ENCODE measurements at regions not wholly inside any gene's neighbourhood (a gene's known extent, or its start where the extent isn't known, plus 50 kb on each side); places are given as distances from the start of the nearest gene placed in this dataset.

- no peak for DNase-seq
Measured at GRCh38 chr21:19704832-19705231, 1293.4 kb upstream of the NCAM2 start.

GRCh38 chr21:19712441-19712840, 1285.8 kb upstream of the NCAM2 start:
- DNase-seq, result no peak

DNA sequence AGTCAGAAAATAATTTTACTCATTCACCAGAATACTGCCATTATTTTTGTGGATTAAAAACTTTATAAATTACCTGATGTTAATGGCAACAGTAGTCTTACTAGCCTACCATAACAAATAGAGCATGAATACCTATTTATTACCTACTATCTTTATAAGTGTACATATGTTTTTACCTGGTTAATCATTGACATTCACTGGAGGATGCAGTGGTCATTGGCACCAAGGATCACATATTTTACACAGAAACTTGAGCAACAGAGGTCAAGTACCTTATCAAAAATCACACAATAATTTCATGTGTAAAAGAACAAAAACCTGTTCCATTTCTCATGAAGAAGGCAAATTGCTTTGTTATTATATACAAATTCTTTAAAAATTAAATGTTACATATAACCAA, 1284.9 kb upstream of the NCAM2 start:
- no peak for DNase-seq

DNA sequence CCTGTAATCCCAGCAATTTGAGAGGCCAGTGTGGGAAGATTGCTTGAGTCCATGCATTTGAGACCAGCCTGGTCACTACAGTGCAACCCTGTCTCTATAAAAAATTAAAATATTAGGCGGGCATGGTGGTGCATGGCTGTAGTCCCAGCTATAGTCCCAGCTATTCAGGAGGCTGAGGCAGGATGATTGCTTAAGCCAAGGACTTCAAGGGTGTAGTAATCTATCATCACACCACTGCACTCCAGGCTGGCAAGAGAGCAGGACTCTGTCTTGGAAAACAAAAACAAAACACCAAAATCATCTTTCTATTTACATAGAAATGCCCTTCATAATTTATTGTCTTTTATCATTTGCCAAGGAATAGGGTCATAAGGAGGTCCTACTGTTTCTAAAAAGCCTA, 1274.1 kb upstream of the NCAM2 start:
- no peak for DNase-seq

GRCh38 chr21:19731251-19731650, 1267.0 kb upstream of the NCAM2 start:
- DNase-seq, result no peak

DNA sequence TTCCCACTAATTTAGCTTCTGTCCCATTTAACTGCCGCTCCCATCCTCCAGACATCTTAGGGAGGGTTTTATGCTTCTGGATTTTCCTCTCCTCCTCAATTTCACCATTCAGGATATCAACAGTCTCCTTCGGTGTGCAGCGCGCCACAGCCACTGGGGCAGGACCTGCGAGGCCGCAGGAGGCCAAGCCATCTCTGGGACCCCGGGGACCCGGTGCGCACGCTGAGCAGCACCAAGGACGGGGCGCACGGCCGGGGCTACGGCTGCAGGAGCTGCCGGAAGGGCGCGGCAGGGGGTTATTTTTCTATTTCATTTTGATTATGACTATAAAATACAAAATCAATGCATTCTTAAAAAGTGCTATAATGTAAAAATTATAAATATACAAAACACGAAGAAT, 1238.4 kb upstream of the NCAM2 start:
- DNase-seq, result no peak

GRCh38 chr21:19767546-19767945, 1230.7 kb upstream of the NCAM2 start:
- DNase-seq, result no peak

DNA sequence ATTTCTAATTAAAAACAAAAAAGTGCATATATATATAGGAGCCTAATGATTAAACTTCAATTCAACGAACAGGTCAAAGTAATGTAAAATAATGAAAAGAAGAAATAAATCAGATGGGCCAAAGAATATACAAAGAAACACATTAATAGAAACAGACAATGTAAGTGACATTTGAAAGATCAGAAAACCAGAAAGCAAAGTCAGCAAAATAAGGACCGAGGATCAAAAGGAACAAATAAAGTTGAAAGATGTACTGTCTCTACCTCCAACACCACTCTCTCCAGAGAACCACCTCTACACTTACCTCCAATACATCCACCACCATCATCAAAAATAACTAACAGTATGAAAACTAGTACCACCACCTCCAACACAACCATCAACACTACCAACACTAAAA, 1226.3 kb upstream of the NCAM2 start:
- no peak for DNase-seq

DNA sequence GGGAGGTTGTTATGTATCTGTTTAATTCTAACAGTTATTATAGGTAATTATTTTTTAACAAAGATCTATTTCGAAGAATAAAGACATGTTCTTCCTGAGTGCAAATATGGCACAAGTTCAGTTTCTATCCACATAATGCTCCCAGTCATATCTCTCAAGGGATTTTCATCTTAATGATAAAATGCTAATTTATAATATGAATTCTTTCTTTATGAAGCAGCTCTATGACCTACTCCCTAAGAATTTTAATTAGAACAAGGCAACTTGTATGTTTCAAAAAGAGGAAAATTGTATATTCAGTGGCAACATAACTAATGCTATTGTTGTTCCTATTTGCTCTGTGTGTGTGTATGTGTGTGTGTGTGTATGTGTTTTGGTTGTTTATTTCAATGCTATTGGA, 1222.1 kb upstream of the NCAM2 start:
- no peak for DNase-seq

- no peak for DNase-seq
Measured at GRCh38 chr21:19781881-19782652, 1216.1 kb upstream of the NCAM2 start.

DNA sequence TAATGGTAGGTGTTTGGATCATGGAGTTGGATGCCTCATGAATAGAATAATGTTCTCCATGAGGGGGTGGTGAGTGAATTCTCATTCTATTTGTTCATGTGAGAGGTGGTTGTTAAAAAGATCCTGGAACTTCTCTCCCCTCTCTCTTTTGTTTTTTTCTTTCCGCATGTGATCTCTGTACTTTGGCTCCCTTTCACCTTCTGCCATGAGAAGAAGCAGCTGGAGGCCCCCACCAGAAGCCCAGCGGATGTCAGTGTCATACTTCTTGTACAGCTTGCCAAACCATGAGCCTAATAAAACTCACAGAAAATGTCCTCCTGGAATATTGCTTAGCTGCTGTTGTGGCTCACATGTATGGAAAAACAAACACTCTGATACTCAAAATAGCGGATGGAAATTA, 1212.3 kb upstream of the NCAM2 start:
- DNase-seq, result no peak

DNA sequence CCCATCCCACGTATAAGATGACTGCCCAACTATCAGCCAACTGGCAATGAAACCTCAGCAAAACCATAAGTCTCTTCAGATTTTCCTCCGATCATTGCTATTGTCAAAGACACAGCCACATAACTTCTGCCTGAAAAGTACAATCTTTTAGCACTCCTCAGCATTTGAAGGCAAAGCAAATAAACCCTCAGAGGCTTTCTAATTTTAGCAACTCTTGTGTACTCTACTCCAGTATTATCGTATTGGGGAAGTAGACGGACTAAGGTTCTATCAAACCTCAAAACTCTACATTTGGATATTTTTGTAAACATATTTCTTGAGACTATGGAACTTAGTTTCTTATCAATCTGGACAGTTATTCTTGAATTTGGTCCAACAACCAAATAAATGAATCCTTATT, 1206.2 kb upstream of the NCAM2 start:
- no peak for DNase-seq

DNA sequence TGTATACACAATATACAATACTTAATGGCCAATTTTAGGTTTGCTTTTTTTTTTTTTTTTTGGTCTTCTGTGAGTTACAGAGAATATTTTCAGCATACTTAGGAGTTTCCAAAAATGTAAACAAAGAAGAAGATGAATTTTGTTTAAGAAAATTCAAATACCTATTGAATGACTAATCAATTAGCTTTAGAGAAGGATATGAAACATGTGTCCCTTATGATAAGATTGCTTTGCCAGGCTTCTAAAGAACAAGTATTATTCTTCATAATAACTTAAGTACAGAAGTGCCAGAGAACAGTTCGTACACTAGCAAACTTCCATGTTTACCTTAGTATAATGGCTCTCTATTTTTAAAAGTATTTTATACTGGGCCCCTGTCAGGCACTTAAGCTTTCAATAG, 1191.0 kb upstream of the NCAM2 start:
- DNase-seq, result no peak

- no peak for DNase-seq
Measured at GRCh38 chr21:19810779-19811178, 1187.4 kb upstream of the NCAM2 start.

DNA sequence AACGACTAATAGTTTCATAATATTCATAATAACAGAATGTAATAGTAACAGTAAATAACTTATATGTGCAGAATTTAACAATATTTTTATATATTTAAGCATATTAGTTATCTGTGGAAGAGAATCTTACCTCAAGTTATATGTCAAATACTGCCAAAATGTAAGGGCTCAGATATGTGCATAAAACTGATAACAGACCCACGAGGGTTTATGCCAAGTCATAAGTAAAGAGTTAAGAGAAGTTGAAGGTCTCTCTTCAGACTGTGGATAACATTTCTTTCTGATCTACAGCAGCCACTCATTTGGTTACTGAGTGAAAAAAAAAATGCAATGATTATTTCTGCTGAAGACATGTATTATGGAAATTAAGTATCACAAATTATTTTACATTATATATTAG, 1167.8 kb upstream of the NCAM2 start:
- no peak for DNase-seq

DNA sequence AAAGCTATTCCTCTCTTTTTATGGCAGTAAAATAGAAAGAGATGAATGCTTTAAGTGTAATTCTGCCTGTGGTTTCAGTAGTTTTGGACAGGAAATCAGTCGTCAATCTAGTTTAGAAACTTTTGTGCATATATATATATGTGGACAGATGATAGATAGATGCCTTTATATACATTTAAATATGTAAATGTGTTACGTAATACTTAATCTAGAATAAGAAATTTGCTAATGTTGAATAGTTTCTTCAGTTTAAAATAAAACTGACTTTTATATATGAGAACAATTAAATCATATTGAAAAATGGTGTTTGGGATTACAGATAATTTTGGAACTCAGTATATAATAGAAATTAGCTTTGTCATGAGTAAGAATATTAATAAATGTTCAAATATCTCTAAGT, 1165.7 kb upstream of the NCAM2 start:
- DNase-seq, result no peak

DNA sequence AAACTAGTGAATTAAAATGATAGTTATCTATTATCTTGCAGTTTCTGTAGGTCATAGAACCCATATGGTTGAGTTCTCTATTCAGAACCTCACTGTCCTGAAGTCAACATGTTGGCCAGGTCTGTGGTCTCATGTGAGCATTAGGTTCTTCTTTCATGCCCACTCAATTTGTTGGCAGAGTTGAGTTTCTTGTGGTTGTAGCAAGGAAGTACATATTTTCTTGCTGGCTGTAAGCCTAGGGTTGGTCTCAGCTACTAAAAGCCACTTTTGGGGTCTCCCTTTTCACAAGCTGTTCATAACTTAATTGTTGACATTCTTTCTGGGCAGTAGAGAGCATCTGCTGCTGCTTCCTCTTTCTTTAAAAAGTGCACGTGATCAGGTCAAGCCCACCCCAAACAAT, 1165.1 kb upstream of the NCAM2 start:
- DNase-seq, result no peak

DNA sequence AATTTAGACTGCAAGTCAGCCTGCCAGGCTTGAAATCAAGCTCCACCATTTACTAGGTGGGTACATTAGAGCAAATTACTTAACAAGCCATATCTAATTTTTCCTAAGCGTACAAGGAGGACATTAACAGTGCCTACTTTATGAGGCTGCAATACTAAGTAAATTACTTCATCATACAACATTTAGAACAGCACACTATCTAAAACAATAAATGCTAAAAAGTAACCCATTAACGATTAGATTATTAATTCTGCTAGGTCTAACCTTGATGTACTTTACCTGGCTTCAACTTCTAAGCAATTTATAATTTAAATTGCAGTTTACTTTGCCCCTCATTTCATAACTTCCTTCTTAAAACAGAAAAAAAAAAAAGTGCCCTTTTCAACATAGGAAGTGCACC, 1155.6 kb upstream of the NCAM2 start:
- no peak for DNase-seq

DNA sequence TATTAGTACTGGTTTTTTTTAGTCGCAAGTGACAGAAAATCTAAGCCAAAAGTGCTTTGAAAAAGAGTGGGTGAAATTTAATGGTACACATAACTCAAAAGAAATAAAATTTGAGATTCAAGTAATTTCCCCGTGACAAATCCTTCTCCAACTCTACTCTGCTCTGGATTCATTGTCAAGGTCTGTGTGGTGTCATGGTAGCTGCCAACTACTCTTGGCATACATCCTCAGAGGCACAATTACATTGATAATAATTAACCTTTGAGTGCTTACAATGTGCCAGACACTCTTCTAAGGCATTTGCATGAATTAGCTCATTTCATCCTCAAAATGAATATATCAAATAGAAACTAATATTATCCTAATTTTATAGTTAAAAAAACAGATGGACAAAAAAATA, 1153.9 kb upstream of the NCAM2 start:
- no peak for DNase-seq

DNA sequence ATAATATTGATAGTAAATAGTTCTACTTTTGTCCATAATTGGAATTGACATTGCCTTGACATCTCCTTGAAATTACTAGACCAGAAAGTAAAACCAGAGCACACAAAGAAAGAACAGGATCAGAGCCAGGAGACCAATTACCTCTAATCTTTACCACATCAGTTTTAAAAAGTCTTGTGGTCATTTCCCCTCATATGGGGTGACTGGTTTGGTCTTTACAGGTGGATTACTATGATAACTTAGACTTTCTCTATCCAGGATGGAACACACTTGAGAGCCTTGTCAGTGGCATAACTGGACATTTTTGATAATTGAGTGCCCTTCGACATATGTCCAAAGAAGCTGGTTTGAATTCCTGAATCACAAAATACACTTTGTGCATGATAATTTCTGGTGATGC, 1148.1 kb upstream of the NCAM2 start:
- no peak for DNase-seq

DNA sequence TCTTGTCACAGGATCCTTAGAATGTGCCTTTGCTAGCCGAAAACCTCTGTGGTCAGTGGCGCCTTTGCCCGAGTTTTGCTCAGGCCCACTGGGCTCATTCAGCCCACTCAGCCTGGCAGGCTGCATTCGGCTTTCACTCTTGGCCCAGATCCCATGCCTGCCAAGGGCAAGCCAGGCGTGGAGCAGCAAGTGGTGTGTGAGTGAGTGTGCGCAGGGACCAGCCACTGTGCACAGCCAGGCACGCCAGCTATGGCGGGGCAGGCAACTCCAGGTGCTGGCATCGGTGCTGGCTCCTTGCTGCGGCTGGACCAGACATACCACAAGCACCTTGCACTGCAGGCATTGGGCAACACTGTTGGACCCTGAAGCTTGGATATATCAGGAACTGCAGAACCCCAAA, 1145.1 kb upstream of the NCAM2 start:
- DNase-seq, result no peak

DNA sequence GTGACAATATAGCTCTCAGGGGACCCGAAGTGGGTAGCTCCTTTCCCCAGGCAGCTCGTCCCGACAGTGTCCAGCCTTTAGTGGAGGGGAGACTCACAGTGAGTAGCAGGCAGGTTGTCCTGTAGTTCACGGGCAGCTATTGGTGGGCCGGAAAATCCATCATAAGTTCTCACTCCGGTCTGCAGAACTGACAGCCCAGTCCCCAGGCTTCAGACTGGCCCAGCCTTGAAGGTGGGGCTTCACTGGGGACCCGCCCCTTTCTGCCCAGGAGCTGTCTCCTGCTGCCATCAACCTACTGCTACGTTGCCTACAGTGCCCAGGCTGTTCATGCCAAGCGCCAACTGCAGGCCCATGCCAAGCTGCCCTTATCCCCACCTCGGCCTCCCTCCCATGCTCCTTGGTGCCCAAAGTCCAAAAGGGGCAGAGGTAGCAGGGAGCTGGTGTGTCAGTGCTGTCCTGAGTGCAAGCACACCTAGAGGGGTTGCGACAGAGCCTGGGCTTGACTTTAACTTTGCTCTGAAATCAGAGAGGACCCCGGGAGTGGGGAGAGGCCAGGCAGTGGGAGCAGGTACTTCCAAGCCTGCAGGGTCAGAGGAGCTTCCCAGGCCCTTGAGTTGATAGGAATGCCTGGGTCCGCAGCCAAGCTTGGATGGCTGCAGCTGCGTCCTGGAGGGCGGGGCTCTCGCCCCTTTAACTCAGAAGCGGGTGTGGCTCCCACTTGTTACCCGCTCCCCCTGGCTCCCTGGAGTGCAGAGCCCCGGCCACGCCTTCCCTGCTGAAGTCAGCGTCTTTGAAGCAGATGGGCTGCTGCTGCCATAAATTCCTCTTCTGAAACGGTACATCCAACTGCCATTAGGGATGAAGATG, 1144.3 kb upstream of the NCAM2 start:
- no peak for DNase-seq

GRCh38 chr21:19855522-19855921, 1142.7 kb upstream of the NCAM2 start:
- DNase-seq, result no peak

- no peak for DNase-seq
Measured at GRCh38 chr21:19864476-19864875, 1133.7 kb upstream of the NCAM2 start.

DNA sequence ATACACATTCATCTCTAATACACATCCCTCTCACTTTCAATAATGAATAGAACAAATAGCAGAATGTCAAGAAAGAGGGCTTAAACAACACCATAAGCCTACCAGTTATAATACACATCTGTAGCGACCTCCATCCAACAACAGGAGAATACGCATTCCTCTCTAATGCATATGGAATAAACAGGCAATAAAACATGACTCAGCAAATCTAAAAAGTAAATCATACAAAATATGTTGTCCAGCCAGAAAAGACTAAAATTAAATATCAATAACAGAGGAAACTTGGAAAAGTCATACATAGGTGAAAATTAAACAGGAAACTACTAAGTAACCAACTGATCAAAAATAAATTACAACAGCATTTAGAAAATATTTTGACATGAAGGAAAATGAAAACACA, 1127.5 kb upstream of the NCAM2 start:
- DNase-seq, result no peak
